H1 (cell line): ENCODE measurements at regions not wholly inside any gene's neighbourhood (a gene's known extent, or its start where the extent isn't known, plus 50 kb on each side); places are given as distances from the start of the nearest gene placed in this dataset.

Experiments
- ATF2 ChIP-seq: IDR thresholded peaks from 2 replicates; pipeline ENCODE4 v1.6.1; 2012; ENCODE audit warnings: low read length, inconsistent platforms
- KDM1A ChIP-seq: fragments of 200-600, 300-600 bp; sonication (generic); IDR thresholded peaks from 2 replicates; pipeline ENCODE4 v1.7.1; 2016; ENCODE audit warnings: mild to moderate bottlenecking, low read length, borderline replicate concordance

GRCh38 chr21:15526798-15527197, 203.0 kb upstream of the USP25 start (continued):
- TF ChIP-seq ATF2, result no peak
- TF ChIP-seq KDM1A, result no peak
